Panc1 (cell line): ENCODE measurements at regions not wholly inside any gene's neighbourhood (a gene's known extent, or its start where the extent isn't known, plus 50 kb on each side); places are given as distances from the start of the nearest gene placed in this dataset.

ENCODE experiments used
- TF ChIP-seq, protein P1 (sequence below): fragments of 450-650 bp; IDR thresholded peaks from 2 replicates; pipeline ENCODE4 v1.5.1; 2017; ENCODE audit warnings: mild to moderate bottlenecking
- TF ChIP-seq, protein P2 (sequence below), 2 experiments: IDR thresholded peaks; 2 replicates each; pipeline ENCODE4 v1.6.1; 2011 to 2012; ENCODE audit warnings: low read depth in 2 of 2, control low read depth in 1 of 2, low read length in 1 of 2, mild to moderate bottlenecking in 1 of 2, moderate library complexity in 1 of 2; ENCODE audit not compliant: insufficient read depth in 1 of 2

DNA sequence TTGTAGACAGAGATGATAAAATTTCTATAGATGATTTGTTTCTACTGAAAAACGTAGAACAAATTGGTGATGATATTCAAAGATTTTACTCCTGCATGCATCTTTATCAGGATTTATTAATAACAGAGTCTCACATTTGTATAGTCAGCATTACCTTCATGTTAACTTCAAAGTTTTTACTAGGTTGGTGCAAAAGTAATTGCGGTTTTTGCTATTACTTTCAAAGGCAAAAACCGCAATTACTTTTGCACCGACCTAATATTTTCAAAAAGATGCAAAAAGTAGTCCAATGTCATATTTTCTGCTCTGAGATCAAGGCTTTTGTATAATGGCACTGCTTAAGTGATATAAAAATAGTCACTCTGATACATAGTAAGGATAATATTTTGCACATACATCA is 536.4 kb upstream of the ADGRL3 start:
- TF ChIP-seq, protein P1, sequence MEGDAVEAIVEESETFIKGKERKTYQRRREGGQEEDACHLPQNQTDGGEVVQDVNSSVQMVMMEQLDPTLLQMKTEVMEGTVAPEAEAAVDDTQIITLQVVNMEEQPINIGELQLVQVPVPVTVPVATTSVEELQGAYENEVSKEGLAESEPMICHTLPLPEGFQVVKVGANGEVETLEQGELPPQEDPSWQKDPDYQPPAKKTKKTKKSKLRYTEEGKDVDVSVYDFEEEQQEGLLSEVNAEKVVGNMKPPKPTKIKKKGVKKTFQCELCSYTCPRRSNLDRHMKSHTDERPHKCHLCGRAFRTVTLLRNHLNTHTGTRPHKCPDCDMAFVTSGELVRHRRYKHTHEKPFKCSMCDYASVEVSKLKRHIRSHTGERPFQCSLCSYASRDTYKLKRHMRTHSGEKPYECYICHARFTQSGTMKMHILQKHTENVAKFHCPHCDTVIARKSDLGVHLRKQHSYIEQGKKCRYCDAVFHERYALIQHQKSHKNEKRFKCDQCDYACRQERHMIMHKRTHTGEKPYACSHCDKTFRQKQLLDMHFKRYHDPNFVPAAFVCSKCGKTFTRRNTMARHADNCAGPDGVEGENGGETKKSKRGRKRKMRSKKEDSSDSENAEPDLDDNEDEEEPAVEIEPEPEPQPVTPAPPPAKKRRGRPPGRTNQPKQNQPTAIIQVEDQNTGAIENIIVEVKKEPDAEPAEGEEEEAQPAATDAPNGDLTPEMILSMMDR = no peak
- TF ChIP-seq, protein P2, sequence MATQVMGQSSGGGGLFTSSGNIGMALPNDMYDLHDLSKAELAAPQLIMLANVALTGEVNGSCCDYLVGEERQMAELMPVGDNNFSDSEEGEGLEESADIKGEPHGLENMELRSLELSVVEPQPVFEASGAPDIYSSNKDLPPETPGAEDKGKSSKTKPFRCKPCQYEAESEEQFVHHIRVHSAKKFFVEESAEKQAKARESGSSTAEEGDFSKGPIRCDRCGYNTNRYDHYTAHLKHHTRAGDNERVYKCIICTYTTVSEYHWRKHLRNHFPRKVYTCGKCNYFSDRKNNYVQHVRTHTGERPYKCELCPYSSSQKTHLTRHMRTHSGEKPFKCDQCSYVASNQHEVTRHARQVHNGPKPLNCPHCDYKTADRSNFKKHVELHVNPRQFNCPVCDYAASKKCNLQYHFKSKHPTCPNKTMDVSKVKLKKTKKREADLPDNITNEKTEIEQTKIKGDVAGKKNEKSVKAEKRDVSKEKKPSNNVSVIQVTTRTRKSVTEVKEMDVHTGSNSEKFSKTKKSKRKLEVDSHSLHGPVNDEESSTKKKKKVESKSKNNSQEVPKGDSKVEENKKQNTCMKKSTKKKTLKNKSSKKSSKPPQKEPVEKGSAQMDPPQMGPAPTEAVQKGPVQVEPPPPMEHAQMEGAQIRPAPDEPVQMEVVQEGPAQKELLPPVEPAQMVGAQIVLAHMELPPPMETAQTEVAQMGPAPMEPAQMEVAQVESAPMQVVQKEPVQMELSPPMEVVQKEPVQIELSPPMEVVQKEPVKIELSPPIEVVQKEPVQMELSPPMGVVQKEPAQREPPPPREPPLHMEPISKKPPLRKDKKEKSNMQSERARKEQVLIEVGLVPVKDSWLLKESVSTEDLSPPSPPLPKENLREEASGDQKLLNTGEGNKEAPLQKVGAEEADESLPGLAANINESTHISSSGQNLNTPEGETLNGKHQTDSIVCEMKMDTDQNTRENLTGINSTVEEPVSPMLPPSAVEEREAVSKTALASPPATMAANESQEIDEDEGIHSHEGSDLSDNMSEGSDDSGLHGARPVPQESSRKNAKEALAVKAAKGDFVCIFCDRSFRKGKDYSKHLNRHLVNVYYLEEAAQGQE (IDR thresholded peaks at IDR 0.05; ENCODE audit: insufficient read depth in 1 of 2, low read depth in 2 of 2, low read length in 1 of 2) = no peak
